ENCODE measurements at regions not wholly inside any gene's neighbourhood (a gene's known extent, or its start where the extent isn't known, plus 50 kb on each side); places are given as distances from the start of the nearest gene placed in this dataset.
"Not testable (repeated sequence)": the region's sequence is repeated elsewhere in the genome, so short reads cannot be mapped to it uniquely, and the experiment has no call there.

DNA sequence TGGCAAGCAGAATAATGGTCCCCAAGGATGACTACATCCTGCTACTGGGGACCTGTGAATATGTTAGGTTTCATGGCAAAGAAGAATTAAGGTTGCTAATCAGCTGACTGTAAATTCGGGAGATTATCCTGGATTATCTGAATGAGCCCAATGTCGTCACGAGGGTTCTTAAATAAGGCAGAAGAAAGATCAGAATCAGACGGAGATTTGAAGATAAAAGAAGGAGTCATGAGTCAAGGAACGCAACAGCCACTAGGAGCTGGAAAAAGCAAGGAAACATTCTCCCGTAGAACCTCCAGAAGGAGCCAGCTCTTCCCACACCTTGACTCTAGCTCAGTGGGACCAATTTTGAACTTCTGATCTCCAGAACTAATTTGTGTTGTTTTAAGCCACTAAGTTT lies 82.9 kb upstream of the APBB1IP start:
- DNase-seq, result no peak

DNA sequence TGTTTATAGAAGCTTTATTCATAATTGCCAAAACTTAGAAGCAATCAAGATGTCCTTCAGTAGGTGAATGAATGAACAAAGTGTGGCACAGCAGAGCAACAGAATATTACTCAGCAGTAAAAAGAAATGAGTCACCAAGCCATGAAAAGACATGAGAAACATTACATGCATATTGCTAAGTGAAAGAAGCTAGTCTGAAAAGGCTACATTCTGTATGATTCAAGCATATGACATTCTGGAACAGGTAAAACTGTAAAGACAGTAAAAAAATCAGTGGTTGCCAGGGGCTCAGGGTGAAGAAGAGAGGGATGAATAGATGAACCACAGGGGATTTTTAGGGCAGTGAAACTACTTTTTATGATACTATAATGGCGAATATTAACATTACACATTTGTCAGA lies 80.9 kb upstream of the APBB1IP start:
- DNase-seq, result no peak

DNA sequence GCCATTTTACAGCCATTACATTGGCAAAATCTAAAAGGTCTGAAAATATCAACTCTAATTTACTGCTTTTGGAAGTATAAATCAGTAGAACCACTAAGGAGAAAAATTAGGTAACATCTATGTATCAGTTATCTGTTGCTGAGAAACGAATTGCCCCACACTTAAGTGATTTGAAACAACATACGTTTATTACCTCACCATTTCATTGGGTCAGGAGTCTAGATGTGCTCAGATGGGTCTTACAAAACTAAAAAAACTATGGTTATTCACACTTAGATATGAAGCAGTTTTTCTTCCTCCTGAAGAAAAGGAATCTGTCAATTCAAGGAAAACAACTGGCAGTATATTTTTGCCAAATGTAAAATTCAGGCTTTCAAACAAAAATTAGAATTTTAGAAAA lies 80.1 kb upstream of the APBB1IP start:
- DNase-seq, result no peak

DNA sequence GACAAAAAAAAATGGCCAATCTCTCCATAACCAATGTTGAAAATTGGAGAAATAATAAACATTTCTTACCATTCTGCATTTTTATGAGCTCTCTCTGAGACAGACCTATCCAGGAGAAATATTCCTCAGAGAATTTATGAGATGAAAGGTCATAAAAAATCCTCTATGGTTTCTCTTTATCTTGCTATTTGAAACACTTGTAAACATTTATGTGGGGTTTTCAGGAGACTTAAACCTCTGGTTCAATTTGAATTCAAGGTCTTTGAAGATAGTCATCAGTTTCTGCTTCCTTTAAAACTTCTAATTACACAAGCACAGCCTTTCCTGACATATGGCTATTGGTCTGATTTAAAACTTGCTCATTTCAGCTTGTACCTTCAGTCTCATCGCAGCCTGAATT lies 78.5 kb upstream of the APBB1IP start:
- DNase-seq, result no peak

DNA sequence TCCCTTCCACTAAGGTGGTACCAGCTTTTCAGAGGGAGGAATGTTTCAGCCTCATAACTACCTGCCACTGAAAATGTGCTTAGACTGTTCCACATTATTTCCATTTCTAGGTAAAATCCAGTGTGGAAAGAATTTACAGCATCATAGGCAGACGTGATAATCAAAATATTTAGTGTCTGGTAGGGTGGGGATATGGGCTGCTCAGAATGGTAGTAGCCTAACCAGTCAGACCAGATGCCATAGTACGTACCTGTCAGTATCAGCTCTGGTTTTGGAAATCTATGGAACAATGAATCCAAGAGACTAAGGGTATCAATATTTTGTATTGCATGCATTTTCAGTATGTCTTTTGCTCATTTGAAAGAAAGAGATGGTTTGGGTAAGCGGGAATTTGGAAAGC lies 76.8 kb upstream of the APBB1IP start:
- DNase-seq, result no peak

DNA sequence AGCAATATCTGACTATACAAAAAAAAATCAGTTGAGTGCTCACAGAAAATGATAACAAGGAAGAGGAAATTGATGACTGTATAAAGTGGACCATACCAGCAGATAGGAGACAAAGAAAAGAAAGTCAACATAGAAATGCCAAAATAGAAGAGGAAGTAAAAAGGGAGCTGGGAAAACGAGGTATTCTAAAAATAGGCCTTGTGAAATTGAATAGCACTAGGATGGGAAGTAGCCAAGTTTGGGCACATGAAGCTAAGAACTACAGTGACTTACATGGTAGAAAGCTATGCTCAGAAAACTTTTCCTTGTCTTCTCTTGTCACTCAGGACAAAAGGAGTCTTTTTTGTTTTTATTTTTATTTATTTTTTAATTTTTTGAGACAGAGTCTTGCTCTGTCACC lies 76.2 kb upstream of the APBB1IP start:
- no peak for DNase-seq

DNA sequence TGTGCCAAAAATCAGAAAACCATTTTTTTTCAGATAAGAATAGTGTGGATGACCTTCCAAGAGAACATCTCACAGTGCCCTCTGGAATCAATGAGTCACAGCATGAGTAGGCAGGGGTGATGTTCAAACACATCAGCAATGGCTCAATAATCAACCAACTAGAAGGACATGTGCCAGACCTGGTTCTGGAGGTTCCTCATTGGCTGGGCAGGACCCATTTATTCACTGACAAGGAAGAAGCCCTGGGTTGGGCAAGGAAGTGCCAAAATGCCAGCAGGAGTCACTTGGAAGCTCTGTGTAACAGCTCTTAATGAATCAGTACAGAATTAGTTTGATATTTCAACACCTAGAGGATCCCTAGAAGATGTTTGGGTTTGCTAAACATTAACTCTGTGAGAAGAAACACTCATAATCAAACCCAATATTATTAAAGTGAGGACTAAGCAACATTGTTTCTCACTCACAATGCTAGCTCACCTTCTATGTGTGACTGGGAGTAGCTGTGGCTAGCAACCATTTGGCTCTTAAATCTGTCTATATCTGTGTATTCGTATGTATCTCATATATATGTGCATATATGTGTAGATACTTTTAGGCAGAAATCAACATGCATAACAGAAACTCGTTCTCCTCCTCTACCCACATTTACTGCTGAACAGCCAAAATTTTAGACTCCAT lies 72.3 kb upstream of the APBB1IP start:
- no peak for DNase-seq

DNA sequence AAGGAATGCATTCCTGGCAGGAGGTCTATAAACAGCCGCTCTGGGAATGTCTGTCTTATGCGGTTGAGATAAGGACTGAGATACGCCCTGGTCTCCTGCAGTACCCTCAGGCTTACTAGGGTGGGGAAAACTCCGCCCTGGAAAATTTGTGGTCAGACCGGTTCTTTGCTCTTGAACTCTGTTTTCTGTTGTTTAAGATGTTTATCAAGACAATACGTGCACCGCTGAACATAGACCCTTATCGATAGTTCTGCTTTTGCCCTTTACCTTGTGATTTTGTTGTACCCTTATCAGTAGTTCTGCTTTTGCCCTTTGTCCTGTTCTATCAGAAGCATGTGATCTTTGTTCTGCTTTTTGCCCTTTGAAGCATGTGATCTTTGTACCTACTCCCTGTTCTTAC lies 71.1 kb upstream of the APBB1IP start:
- DNase-seq, result not testable (repeated sequence)

DNA sequence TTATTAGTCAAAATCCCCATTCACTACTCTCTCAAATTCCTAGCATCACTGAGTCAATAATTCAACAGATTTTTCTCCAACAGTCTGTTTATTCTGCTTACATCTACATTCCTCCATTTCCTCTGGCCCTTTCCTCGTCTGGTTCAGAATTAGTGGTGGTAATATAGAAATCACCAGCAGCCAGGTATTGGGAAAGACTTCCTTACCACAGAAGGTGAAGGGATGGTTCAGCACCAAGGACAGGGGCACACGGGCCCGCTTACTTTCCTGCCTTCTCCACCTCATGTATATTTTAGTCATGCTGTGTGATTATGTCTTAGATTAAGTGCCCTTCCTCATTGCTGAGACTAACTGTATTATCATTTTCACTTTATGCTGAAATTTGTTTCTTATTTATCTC lies 70.4 kb upstream of the APBB1IP start:
- DNase-seq, result no peak

DNA sequence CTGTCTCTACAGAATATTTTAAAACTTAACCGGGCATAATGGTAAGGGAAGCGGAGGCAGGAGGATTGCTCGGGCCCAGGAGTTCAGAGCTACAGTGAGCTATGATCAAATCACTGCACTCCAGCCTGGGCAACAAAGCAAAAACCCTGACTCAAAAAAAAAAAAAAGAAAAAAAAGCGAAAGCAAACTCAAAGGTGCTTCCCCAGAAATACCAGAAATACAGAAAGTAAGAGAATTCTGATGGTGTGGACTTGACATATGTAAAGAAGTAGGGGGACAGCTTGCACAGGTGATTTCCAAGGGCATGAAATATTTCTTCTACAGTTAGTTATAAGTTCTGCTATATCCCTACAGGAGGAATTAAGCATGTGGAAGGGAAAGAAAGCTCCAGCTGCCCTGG lies 69.7 kb upstream of the APBB1IP start:
- no peak for DNase-seq

DNA sequence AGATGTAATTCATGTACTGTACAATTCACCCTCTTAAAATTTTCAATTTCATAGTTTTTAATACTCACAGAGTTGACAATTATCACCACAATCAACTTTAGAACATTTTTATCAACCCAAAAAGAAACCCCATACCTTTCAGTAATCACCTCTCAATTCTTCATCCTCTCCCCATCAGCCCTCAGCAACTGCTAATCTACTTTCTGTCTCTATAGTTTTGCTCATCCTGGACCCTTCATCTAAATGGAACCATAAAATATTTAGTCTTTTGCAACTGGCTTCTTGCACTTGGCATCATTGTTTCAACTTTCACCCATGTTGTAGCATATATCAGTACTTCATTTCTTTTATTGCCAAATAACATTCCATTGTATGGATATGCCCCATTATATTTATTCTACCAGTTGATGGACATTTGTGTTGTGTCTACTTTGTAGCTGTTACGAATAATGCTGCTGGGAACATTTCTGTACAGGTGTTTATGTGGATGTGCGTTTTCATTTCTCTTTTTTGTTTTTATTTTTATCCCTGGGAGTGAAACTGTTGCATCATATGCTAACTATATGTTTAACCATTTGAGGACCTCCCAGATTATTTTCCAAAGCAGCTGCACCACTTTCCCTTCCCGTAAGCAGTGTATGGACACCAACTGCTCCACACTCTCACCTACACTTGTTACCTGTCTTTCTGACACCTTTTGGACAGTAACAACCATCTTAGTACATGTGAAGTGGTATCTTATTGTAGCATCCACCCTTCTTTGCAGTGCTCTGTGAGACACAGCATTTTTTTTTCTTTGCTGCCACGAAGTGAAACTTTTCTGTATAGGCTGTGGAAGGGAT lies 65.4 kb upstream of the APBB1IP start:
- no peak for DNase-seq

DNA sequence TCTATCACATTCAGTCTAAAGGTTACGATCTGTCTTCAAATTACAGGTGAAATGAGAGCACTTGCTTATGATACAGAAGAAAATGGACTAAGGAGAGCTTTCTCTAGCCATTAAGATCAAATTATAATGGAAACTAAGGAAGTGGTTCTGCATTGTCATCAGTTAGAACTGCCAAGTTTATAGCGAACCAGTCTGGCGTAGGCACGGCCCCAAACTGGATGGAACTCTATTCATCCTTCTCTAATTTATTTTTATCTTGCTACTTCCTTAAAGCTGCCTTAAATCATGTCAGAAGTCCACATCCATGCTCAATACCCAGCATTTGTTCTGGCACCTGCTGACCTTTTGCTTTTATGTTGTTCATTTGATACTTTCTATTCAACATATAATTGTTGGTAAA lies 63.7 kb upstream of the APBB1IP start:
- DNase-seq, result no peak

DNA sequence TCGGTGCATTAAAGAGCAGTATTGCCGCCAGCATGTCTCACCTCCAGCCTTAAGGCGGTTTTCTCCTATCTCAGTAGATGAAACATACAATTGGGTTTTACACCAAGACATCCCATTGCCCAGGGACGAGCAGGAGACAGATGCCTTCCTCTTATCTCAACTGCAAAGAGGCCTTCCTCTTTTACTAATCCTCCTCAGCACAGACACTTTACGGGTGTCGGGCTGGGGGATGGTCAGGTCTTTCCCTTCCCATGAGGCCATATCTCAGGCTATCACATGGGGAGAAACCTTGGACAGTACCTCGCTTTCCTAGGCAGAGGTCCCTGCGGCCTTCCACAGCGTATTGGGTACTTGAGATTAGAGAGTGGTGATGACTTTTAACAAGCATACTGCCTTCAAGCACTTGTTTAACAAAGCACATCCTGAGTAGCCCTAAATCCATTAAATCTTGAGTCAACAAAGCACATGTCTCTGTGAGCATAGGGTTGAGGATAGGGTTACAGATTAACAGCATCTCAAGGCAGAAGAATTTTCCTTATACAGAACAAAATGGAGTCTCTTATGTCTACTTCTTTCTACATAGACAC lies 60.8 kb upstream of the APBB1IP start:
- peak; percentile 40 for DNase-seq

DNA sequence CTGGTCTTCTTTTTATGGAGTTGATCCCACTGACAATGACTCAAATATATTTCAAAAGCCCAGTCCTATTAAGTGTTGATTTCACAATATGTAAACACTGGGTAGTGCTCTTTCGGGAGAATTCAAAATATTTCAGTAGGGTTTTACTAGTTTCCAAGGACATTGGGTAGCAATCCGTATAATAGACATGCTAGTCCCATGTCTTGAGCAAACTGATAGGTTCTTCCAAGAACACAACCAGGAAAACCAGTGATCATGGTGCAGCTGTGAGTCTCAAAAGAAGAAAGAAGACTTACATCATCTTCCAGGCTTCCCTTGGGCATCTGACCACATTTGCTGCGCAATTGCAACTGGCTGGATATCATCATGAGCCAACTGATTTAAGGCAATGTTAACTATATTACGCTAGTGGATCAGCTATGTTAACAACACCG lies 59.3 kb upstream of the APBB1IP start:
- DNase-seq, result no peak

DNA sequence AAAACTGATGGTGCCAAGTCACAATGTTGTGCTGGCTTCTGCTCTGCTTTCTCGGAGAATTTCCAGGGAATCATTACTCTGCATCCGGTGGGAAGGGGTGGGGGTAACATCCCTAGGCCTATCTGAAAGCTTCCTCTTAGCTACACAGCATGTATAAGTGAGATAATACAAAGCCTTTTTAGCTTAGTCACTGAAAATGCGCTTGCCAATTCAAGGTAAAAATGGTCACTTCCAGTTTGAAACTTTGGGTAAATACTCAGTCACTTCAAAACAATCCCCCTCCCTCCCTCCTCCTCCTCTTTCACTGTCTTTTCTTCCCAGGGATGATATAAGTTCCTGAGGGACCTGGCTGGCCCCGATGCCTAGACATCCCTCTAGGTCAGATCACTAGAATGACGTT lies 57.3 kb upstream of the APBB1IP start:
- no peak for DNase-seq

DNA sequence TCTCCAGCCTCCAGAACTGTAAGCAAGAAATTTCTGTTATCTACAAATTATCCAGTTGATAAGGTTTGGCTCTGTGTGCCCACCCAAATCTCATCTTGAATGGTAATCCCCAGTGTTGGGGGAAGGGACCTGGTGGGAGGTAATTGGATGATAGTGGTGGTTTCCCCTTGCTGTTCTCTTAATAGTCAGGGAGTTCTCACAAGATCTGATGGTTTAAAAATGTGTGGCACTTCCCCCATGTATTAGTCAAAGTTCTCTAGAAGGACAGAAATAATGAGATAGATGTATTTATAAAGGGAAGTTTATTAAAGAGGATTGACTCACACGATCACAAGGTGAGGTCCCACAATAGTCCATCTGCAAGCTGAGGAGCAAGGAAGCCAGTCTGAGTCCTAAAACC lies 56.2 kb upstream of the APBB1IP start:
- no peak for DNase-seq

DNA sequence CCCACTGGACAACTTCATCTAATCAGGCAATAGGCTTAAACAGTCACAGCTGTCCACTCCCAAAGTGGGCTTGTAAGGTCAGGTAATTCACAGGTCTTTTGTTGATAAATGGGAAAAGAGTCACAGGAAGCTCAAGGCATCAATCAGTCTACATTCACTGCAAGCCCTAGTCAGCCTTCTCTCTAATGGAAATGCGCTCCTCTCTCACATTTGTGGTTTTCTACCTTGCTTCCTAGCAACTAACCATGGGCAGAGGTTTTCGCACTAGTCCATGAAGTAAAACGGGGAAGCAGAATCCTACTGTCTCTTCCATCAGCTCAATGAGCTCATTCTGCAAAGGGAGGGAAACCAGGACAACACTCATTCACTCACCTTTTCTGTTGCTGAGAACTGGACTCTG lies 53.5 kb upstream of the APBB1IP start:
- peak; percentile 12 for DNase-seq

DNA sequence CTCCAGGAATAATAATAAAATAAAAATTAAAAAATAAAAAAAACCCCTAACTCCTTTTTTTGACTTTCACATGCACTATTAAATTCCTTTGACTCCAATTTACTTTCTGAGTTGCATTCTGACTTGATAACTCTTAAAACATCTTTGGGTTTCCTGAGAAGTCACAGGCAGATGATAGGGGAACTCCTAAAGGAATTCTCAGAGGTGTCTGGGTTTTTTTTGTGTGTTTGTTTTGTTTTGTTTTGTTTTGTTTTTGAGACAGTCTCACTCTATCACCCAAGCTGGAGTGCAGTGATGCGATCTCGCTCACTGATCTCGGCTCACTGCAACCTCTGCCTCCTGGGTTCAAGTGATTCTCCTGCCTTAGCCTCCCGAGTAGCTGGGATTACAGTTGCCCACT lies 52.7 kb upstream of the APBB1IP start:
- no peak for DNase-seq

DNA sequence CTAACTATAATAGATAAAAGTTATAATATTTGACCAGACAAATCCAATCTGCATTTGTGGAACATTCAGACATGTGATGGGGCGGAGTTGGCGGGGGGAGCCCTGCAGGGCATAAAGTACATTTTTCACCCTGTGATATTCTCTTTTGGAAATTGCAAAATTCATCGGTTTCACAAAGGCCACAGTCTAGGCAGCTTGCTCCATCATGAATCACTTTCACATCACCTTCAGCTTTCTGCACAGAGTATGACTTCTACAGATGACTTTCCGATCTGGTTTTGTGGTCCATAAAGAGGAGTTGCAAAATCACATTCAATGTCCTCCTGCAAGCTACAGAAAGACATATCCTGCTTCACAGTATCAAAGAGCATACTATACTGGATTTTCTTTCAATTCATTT lies 51.4 kb upstream of the APBB1IP start:
- no peak for DNase-seq

Data from DMS153 (cell line).